ENCODE measurements at regions not wholly inside any gene's neighbourhood (a gene's known extent, or its start where the extent isn't known, plus 50 kb on each side); places are given as distances from the start of the nearest gene placed in this dataset.
"Not testable (repeated sequence)": the region's sequence is repeated elsewhere in the genome, so short reads cannot be mapped to it uniquely, and the experiment has no call there.

DNA sequence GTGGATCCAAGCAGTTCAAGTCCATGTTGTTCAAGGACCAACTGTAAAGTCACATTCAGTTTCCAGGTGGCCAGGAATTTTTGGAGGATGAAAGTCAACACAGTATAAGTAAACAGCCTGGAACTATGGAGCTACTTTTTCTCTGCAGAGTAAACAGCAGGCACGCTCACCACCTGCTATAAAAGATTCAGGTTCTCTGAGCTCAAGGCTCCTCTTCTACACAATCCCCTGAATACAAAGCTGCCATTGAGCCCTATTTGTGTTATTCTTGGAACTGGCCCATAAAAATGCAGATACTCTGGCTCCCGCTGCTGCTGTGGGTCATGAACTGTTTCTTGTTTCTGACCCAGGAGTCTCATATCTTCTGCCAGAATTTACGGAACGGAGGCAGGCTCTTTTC, 56.9 kb upstream of the PRR5 start:
- H3K4me1 Mint-ChIP-seq: no peaks in the 10 kb centered on the region
- Histone ChIP-seq H3K27ac (ENCODE audit: low read depth, low read length) (no peak overlapping the region), H3K36me3 (ENCODE audit: insufficient read depth, low read length) (no peaks in the 10 kb centered on the region), H3K9me3 (ENCODE audit: control insufficient read depth in 1 of 2, low read length in 2 of 2) (no peaks in the 10 kb centered on the region), H3K4me1 (ENCODE audit: insufficient read depth, low read length) (no peaks in the 10 kb centered on the region), H3K27me3 (ENCODE audit: insufficient read depth, low read length) (no peaks in the 10 kb centered on the region), H3K4me3 (ENCODE audit: low read length in 2 of 2) (no peak overlapping the region)
- POLR2A ChIA-PET (ENCODE audit: partially characterized antibody): no interaction called here
- peak overlapping the region in 1 of 7 donors; percentile 32 for H3K27ac Mint-ChIP-seq
- H3K36me3 Mint-ChIP-seq: no peaks in the 10 kb centered on the region
- CTCF ChIA-PET (ENCODE audit: partially characterized antibody): interaction anchor here (1.7 to 1.9 kb wide), 2 partner anchors 9 to 40 kb away, joined by 5 to 8 read pairs; no protein-coding TSS in a partner anchor
- DNase-seq: no peak
- intact Hi-C loops (cut with micrococcal nuclease): no loop called here
- no peaks in the 10 kb centered on the region for H3K9me3 Mint-ChIP-seq
- H3K4me3 Mint-ChIP-seq: no peak overlapping the region
- peaks cover 0 to 3% of the 10 kb centered on the region in 2 donors for H3K27me3 Mint-ChIP-seq

DNA sequence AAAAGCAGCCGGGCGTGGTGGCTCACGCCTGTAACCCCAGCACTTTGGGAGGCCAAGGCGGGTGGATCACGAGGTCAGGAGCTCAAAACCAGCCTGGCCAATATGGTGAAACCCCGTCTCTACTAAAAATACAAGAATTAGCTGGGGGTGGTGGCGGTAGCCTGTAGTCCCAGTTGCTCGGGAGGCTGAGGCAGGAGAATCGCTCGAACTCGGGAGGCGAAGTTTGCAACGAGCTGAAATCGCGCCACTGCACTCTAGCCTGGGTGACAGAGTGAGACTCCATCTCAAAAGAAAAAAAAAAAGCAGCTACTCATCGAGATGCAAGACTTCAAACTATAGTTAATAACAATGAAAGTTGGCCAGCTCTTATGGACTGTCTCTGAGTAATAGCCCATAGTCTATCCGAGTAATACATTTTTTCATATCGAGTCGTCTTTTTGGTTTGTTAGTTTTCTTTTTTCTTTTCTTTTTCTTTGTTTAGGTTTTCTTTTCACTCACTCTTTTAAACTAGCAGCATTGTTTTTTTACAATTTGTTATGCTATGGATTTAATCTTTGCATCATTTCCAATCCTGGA, 58.4 kb upstream of the PRR5 start:
- H3K4me3 ChIP-seq (ENCODE audit: low read length in 2 of 2); POLR2A ChIA-PET (ENCODE audit: partially characterized antibody); H3K27me3 Mint-ChIP-seq: not testable (repeated sequence)

DNA sequence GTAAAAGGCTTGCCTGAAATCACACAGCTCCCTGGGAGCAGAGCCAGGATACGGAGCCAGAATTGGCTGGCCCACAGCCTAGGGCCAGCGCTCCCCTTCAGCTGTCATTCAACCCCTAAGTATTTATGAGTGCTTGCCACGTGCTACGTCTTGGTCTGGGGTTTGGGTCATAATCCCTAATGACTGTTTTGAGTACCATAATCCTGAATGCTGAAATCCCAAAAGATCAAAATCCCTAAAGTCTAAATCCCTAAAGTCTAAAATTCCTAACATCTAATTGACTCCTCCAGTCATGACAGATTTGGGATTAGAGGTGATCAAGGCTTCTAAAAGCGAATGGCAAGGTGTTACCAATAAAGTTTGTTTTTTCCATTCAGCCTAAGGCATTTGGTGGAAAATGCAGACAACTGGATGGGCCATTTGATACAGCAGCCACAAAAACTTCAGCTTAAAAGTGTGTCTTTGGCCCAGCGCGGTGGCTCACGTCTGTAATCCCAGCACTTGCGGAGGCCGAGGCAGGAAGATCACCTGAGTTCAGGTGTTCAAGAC, 59.8 kb upstream of the PRR5 start:
- Histone ChIP-seq H3K9me3 (ENCODE audit: control insufficient read depth in 1 of 2, low read length in 2 of 2) (no peaks in the 10 kb centered on the region), H3K27ac (ENCODE audit: low read depth, low read length) (no peak overlapping the region), H3K36me3 (ENCODE audit: insufficient read depth, low read length) (no peaks in the 10 kb centered on the region), H3K4me1 (ENCODE audit: insufficient read depth, low read length) (no peaks in the 10 kb centered on the region), H3K27me3 (ENCODE audit: insufficient read depth, low read length) (no peaks in the 10 kb centered on the region), H3K4me3 (ENCODE audit: low read length in 2 of 2) (no peak overlapping the region)
- Mint-ChIP-seq H3K4me1 (no peaks in the 10 kb centered on the region), H3K27me3 (peaks cover 0 to 6% of the 10 kb centered on the region in 2 donors), H3K9me3 (peaks cover 0 to 2% (median 0%) of the 10 kb centered on the region in 8 donors), H3K4me3 (no peak overlapping the region), H3K27ac (no peak overlapping the region), H3K36me3 (no peaks in the 10 kb centered on the region)
- CTCF ChIA-PET (ENCODE audit: partially characterized antibody): no interaction called here
- DNase-seq: no peak
- POLR2A ChIA-PET (ENCODE audit: partially characterized antibody): no interaction called here
- intact Hi-C loops (cut with micrococcal nuclease): no loop called here

More for the DNA sequence above, 58.4 kb upstream of the PRR5 start:
- H3K4me3 Mint-ChIP-seq; intact Hi-C loops (cut with micrococcal nuclease); H3K27ac Mint-ChIP-seq; H3K9me3 Mint-ChIP-seq; H3K36me3 ChIP-seq (ENCODE audit: insufficient read depth, low read length); H3K9me3 ChIP-seq (ENCODE audit: control insufficient read depth in 1 of 2, low read length in 2 of 2); H3K36me3 Mint-ChIP-seq; DNase-seq; H3K4me1 ChIP-seq (ENCODE audit: insufficient read depth, low read length); H3K27ac ChIP-seq (ENCODE audit: low read depth, low read length); H3K4me1 Mint-ChIP-seq; H3K27me3 ChIP-seq (ENCODE audit: insufficient read depth, low read length): not testable (repeated sequence)
- CTCF ChIA-PET (ENCODE audit: partially characterized antibody): interaction anchor here (0.8 kb wide), 1 partner anchor 20 kb away, joined by 3 read pairs; no protein-coding TSS in a partner anchor

DNA sequence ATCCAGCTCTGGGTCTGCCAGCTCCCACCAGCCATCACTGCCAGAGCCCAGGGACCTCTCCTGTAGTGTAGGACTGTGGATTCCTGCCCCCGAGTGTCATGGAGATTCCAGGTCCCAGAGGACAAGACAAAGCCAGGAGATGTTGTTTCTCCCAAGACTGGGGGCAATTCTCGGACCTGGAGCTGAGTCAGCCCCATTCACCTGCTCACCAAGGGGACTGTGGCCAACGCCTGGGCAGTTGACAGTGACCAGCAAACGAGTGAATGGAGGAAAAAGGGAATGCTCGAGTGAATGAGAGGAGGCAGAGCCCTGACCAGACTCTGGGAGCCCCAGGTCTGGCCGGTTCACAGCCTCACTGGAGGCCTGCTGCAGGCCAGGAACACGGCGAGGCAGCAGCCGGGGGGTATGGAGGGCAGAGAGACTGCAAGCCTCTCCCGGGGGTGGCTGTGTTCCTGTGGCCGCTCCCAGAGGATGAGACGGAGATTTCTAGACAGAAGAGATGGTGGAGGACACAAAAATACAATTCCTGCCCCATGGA, 61.3 kb upstream of the PRR5 start:
- no peaks in the 10 kb centered on the region for H3K36me3 ChIP-seq (ENCODE audit: insufficient read depth, low read length)
- H3K27ac ChIP-seq (ENCODE audit: low read depth, low read length): no peak overlapping the region
- no peaks in the 10 kb centered on the region for H3K27me3 ChIP-seq (ENCODE audit: insufficient read depth, low read length)
- Mint-ChIP-seq H3K27me3 (peaks cover 0 to 6% of the 10 kb centered on the region in 2 donors), H3K36me3 (no peaks in the 10 kb centered on the region), H3K4me3 (no peak overlapping the region), H3K9me3 (peaks cover 0 to 2% (median 0%) of the 10 kb centered on the region in 8 donors), H3K27ac (no peak overlapping the region), H3K4me1 (no peaks in the 10 kb centered on the region)
- no peak for DNase-seq
- no peaks in the 10 kb centered on the region for H3K4me1 ChIP-seq (ENCODE audit: insufficient read depth, low read length)
- ChIA-PET POLR2A (ENCODE audit: partially characterized antibody) (no interaction called here), CTCF (ENCODE audit: partially characterized antibody) (interaction anchor here (0.9 kb wide), 1 partner anchor 44 kb away, joined by 4 read pairs; no protein-coding TSS in a partner anchor)
- H3K4me3 ChIP-seq (ENCODE audit: low read length in 2 of 2): no peak overlapping the region
- intact Hi-C loops (cut with micrococcal nuclease): no loop called here
- H3K9me3 ChIP-seq (ENCODE audit: control insufficient read depth in 1 of 2, low read length in 2 of 2): no peaks in the 10 kb centered on the region

DNA sequence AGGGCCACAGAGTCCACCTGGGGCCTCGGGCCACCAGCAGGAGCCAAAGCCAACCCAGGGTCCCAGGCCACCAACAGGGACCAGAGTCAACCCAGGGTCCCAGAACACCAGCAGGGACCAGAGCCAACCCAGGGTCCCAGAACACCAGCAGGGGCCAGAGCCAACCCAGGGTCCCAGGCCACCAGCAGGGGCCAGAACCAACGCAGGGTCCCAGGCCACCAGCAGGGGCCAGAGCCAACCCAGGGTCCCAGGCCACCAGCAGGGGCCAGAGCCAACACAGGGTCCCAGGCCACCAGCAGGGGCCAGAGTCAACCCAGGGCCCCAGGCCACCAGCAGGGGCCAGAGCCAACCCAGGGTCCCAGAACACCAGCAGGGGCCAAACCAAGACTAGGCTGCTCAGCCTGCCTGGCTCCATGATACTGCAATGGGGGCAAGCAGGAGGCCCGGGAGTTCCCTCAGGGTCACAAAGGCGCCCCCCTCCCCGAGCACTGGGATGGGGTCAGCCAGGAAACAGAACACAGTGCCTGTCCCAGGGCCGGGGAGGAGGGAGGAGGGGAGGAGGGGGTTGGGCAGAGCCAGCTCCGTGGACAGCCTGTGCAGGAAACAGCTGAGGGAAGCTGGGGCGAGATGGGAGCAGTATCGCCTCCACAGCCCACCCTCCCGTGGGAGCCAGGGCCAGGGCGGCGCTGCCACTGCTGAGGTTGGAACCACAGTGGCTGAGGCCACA, 62.0 kb upstream of the PRR5 start:
- H3K4me1 ChIP-seq (ENCODE audit: insufficient read depth, low read length): no peaks in the 10 kb centered on the region
- no peaks in the 10 kb centered on the region for H3K27me3 ChIP-seq (ENCODE audit: insufficient read depth, low read length)
- intact Hi-C loops (cut with micrococcal nuclease): no loop called here
- H3K4me3 ChIP-seq (ENCODE audit: low read length in 2 of 2): no peak overlapping the region
- no peaks in the 10 kb centered on the region for H3K9me3 ChIP-seq (ENCODE audit: control insufficient read depth in 1 of 2, low read length in 2 of 2)
- H3K27me3 Mint-ChIP-seq: peaks cover 0 to 6% of the 10 kb centered on the region in 2 donors
- no peaks in the 10 kb centered on the region for H3K36me3 ChIP-seq (ENCODE audit: insufficient read depth, low read length)
- H3K4me3 Mint-ChIP-seq: no peak overlapping the region
- CTCF ChIA-PET (ENCODE audit: partially characterized antibody): no interaction called here
- H3K4me1 Mint-ChIP-seq: peaks cover 0 to under 1% (median 0%) of the 10 kb centered on the region in 4 donors
- H3K9me3 Mint-ChIP-seq: peaks cover 0 to 2% (median 0%) of the 10 kb centered on the region in 8 donors
- no peak overlapping the region for H3K27ac Mint-ChIP-seq
- no peak for DNase-seq
- no peak overlapping the region for H3K27ac ChIP-seq (ENCODE audit: low read depth, low read length)
- H3K36me3 Mint-ChIP-seq: no peaks in the 10 kb centered on the region
- POLR2A ChIA-PET (ENCODE audit: partially characterized antibody): no interaction called here

DNA sequence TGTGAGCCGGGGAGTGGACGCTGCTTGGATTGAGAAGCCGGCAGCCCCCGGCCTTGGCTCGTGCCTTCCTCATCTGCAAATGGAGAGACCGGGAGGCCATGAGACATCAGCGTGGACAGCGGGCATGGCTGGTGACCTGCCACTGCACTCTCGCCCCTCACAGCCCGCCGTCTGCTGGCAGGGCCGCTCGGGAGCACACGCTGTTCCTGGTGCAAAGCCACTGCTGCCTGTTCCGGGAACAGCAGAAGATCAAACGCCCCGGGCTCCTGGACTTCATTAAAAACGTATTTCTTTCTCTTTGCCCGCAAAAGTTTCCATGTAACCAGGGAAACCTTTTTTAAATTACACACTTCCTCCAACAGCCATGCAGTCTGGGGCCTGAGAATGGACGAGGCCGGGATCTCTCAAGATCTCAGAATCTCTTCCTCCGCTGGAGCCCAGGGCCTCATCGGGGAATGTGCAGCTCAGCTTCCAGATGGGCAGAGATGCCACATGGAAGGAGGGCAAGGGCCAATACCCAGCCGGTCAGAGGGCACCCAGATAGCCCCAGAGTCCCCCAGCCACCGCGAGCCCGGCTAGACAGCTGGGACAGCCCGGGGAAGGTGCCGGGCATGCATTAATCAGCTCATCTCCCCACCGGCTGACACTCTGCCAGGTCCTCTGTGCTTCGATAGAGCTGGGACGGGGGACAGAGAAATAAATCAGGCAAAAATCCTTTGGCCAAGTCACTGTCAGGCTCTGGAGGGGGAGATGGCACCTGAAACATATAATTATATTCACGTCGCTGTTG, 62.8 kb upstream of the PRR5 start:
- Mint-ChIP-seq H3K36me3 (no peaks in the 10 kb centered on the region), H3K27me3 (peaks cover 0 to 6% of the 10 kb centered on the region in 2 donors), H3K4me3 (no peak overlapping the region), H3K4me1 (peaks cover 0 to 2% (median 0%) of the 10 kb centered on the region in 4 donors), H3K27ac (no peak overlapping the region), H3K9me3 (peaks cover 0 to 2% (median 0%) of the 10 kb centered on the region in 8 donors)
- intact Hi-C loops (cut with micrococcal nuclease): no loop called here
- Histone ChIP-seq H3K4me3 (ENCODE audit: low read length in 2 of 2) (no peak overlapping the region), H3K9me3 (ENCODE audit: control insufficient read depth in 1 of 2, low read length in 2 of 2) (no peaks in the 10 kb centered on the region), H3K27me3 (ENCODE audit: insufficient read depth, low read length) (no peaks in the 10 kb centered on the region), H3K4me1 (ENCODE audit: insufficient read depth, low read length) (peaks cover 6% of the 10 kb centered on the region), H3K36me3 (ENCODE audit: insufficient read depth, low read length) (no peaks in the 10 kb centered on the region), H3K27ac (ENCODE audit: low read depth, low read length) (no peak overlapping the region)
- POLR2A ChIA-PET (ENCODE audit: partially characterized antibody): no interaction called here
- no peak for DNase-seq
- CTCF ChIA-PET (ENCODE audit: partially characterized antibody): no interaction called here

All from CD4-positive, alpha-beta memory T cell (primary cell).